WTC11 (cell line): ENCODE measurements at regions not wholly inside any gene's neighbourhood (a gene's known extent, or its start where the extent isn't known, plus 50 kb on each side); places are given as distances from the start of the nearest gene placed in this dataset.

Experiments
- ATAC-seq: fragments of 200-7000 bp; cut with Tn5 transposase; 2 replicates; pipeline ENCODE4 v1.10.0; 2021; ENCODE audit warnings: mild to moderate bottlenecking, moderate library complexity
- CTCF ChIA-PET: fragments of 300-600 bp; sonication (Branson Sonifier 250); formaldehyde crosslinking; loops from one replicate; lab custom pipeline; 2021; ENCODE audit warnings: antibody characterized with exemption; lab: Charles Lee
- POLR2A ChIA-PET: fragments of 350-600 bp; sonication (Branson Sonifier 250); formaldehyde crosslinking; loops from one replicate; lab custom pipeline; 2021; ENCODE audit warnings: antibody characterized with exemption; lab: Charles Lee
- DNase-seq: peaks from one replicate; pipeline ENCODE4 v3.0.0; 2021; ENCODE audit warnings: low spot score
- H3K27ac Mint-ChIP-seq: 2 replicates; pipeline ENCODE4 v1.8.0; 2021; ENCODE audit warnings: mixed read lengths
- H3K27me3 Mint-ChIP-seq: 2 replicates; pipeline ENCODE4 v1.8.0; 2021; ENCODE audit warnings: low read depth, mild to moderate bottlenecking, moderate library complexity, mixed read lengths
- H3K36me3 Mint-ChIP-seq: 2 replicates; pipeline ENCODE4 v1.8.0; 2021; ENCODE audit warnings: mixed read lengths
- H3K4me1 Mint-ChIP-seq: 2 replicates; pipeline ENCODE4 v1.8.0; 2022; ENCODE audit warnings: mixed read lengths
- H3K4me3 Mint-ChIP-seq: 2 replicates; pipeline ENCODE4 v1.8.0; 2021; ENCODE audit warnings: mild to moderate bottlenecking, moderate library complexity, mixed read lengths
- H3K9me3 Mint-ChIP-seq: 2 replicates; pipeline ENCODE4 v1.8.0; 2021; ENCODE audit warnings: mixed read lengths
- CREB1 ChIP-seq: sonication (generic); formaldehyde crosslinking; IDR thresholded peaks from 2 replicates; pipeline ENCODE4 v1.8.0; 2023; ENCODE audit warnings: mild to moderate bottlenecking, missing genetic modification reagents
- ESRRA ChIP-seq: sonication (generic); formaldehyde crosslinking; IDR thresholded peaks from 2 replicates; pipeline ENCODE4 v1.8.1; 2022; ENCODE audit warnings: mild to moderate bottlenecking, missing genetic modification reagents, borderline replicate concordance
- MYBL2 ChIP-seq: sonication (generic); formaldehyde crosslinking; IDR thresholded peaks from 2 replicates; pipeline ENCODE4 v1.8.1; 2023; ENCODE audit warnings: mild to moderate bottlenecking, moderate library complexity, missing genetic modification reagents
- NR3C1 ChIP-seq: sonication (generic); formaldehyde crosslinking; conservative IDR thresholded peaks from 2 replicates; pipeline ENCODE4 v1.8.1; 2023; ENCODE audit warnings: low read depth, mild to moderate bottlenecking, missing genetic modification reagents
- SMAD3 ChIP-seq: sonication (generic); formaldehyde crosslinking; IDR thresholded peaks from 2 replicates; pipeline ENCODE4 v1.8.0; 2022; ENCODE audit warnings: missing genetic modification reagents, mild to moderate bottlenecking, borderline replicate concordance
- SOX15 ChIP-seq: fragments of 250-450 bp; sonication (Bioruptor Pico); IDR thresholded peaks from 2 replicates; pipeline ENCODE4 v1.9.0; 2021; ENCODE audit warnings: mild to moderate bottlenecking
- ZNF219 ChIP-seq: sonication (generic); formaldehyde crosslinking; IDR thresholded peaks from 2 replicates; pipeline ENCODE4 v1.8.0; 2023; ENCODE audit warnings: missing genetic modification reagents, mild to moderate bottlenecking, borderline replicate concordance
- ZNF416 ChIP-seq: fragments of 250-450 bp; sonication (Bioruptor Pico); IDR thresholded peaks from 2 replicates; pipeline ENCODE4 v1.9.0; 2021; ENCODE audit warnings: mild to moderate bottlenecking, inconsistent platforms
- TF ChIP-seq, protein P1 (sequence below): sonication (generic); formaldehyde crosslinking; IDR thresholded peaks from 2 replicates; pipeline ENCODE4 v1.8.0; 2022; ENCODE audit warnings: mild to moderate bottlenecking, missing genetic modification reagents
- TF ChIP-seq, protein P2 (sequence below): sonication (generic); formaldehyde crosslinking; conservative IDR thresholded peaks from 2 replicates; pipeline ENCODE4 v1.8.1; 2022; ENCODE audit warnings: mild to moderate bottlenecking, missing genetic modification reagents
- TF ChIP-seq, protein P3 (sequence below): sonication (generic); formaldehyde crosslinking; IDR thresholded peaks from 2 replicates; pipeline ENCODE4 v1.8.1; 2022; ENCODE audit warnings: low read depth, missing genetic modification reagents, borderline replicate concordance
- TF ChIP-seq, protein P4 (sequence below): sonication (generic); formaldehyde crosslinking; IDR thresholded peaks from 2 replicates; pipeline ENCODE4 v1.8.1; 2022; ENCODE audit warnings: mild to moderate bottlenecking, moderate library complexity, missing genetic modification reagents
- TF ChIP-seq, protein P5 (sequence below): sonication (generic); formaldehyde crosslinking; IDR thresholded peaks from 2 replicates; pipeline ENCODE4 v1.8.0; 2022; ENCODE audit warnings: mild to moderate bottlenecking, missing genetic modification reagents
- TF ChIP-seq, protein P6 (sequence below): fragments of 250-450 bp; sonication (Bioruptor Pico); conservative IDR thresholded peaks from 2 replicates; pipeline ENCODE4 v1.9.0; 2021; ENCODE audit warnings: mild to moderate bottlenecking
- TF ChIP-seq, protein P7 (sequence below): fragments of 250-450 bp; sonication (Bioruptor Pico); IDR thresholded peaks from 2 replicates; pipeline ENCODE4 v1.9.0; 2021; ENCODE audit warnings: mild to moderate bottlenecking
- TF ChIP-seq, protein P8 (sequence below): fragments of 250-450 bp; sonication (Bioruptor Pico); IDR thresholded peaks from 2 replicates; pipeline ENCODE4 v1.9.0; 2021; ENCODE audit warnings: moderate library complexity, mild to moderate bottlenecking, inconsistent platforms, borderline replicate concordance

DNA sequence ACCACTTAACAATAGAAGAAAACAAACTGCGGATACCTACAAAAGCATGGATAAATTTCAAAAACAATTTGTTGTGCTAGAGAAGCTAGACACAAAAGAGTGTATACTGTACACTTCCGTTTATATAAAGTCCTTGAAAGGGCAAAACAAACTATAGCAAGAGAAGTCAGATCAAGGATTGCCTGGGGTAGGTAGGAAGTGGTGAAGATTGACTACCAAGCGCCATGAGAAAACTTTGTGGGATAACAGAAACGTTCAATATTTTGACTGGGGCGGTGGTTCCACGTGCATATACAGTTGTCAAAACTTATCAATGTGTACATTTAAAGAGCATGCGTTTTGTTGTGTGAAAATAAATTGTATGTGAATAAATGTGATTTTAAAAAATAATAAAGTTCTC is 55.6 kb upstream of the CCL2 start:
- no peak overlapping the region for H3K27ac Mint-ChIP-seq
- H3K4me3 Mint-ChIP-seq = no peak overlapping the region
- TF ChIP-seq, protein P1, sequence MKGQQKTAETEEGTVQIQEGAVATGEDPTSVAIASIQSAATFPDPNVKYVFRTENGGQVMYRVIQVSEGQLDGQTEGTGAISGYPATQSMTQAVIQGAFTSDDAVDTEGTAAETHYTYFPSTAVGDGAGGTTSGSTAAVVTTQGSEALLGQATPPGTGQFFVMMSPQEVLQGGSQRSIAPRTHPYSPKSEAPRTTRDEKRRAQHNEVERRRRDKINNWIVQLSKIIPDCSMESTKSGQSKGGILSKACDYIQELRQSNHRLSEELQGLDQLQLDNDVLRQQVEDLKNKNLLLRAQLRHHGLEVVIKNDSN (CRISPR knock-in tag) = no peak
- TF ChIP-seq, protein P2, sequence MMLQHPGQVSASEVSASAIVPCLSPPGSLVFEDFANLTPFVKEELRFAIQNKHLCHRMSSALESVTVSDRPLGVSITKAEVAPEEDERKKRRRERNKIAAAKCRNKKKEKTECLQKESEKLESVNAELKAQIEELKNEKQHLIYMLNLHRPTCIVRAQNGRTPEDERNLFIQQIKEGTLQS (CRISPR knock-in tag) = no peak
- TF ChIP-seq, protein P3, sequence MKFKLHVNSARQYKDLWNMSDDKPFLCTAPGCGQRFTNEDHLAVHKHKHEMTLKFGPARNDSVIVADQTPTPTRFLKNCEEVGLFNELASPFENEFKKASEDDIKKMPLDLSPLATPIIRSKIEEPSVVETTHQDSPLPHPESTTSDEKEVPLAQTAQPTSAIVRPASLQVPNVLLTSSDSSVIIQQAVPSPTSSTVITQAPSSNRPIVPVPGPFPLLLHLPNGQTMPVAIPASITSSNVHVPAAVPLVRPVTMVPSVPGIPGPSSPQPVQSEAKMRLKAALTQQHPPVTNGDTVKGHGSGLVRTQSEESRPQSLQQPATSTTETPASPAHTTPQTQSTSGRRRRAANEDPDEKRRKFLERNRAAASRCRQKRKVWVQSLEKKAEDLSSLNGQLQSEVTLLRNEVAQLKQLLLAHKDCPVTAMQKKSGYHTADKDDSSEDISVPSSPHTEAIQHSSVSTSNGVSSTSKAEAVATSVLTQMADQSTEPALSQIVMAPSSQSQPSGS (CRISPR knock-in tag) = no peak
- no peak for TF ChIP-seq ZNF416 (CRISPR knock-in tag)
- no peak for TF ChIP-seq SOX15
- TF ChIP-seq, protein P4, sequence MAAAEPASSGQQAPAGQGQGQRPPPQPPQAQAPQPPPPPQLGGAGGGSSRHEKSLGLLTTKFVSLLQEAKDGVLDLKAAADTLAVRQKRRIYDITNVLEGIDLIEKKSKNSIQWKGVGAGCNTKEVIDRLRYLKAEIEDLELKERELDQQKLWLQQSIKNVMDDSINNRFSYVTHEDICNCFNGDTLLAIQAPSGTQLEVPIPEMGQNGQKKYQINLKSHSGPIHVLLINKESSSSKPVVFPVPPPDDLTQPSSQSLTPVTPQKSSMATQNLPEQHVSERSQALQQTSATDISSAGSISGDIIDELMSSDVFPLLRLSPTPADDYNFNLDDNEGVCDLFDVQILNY (CRISPR knock-in tag) = no peak
- no peak for TF ChIP-seq SMAD3 (CRISPR knock-in tag)
- TF ChIP-seq ESRRA (CRISPR knock-in tag) = no peak
- TF ChIP-seq, protein P5, sequence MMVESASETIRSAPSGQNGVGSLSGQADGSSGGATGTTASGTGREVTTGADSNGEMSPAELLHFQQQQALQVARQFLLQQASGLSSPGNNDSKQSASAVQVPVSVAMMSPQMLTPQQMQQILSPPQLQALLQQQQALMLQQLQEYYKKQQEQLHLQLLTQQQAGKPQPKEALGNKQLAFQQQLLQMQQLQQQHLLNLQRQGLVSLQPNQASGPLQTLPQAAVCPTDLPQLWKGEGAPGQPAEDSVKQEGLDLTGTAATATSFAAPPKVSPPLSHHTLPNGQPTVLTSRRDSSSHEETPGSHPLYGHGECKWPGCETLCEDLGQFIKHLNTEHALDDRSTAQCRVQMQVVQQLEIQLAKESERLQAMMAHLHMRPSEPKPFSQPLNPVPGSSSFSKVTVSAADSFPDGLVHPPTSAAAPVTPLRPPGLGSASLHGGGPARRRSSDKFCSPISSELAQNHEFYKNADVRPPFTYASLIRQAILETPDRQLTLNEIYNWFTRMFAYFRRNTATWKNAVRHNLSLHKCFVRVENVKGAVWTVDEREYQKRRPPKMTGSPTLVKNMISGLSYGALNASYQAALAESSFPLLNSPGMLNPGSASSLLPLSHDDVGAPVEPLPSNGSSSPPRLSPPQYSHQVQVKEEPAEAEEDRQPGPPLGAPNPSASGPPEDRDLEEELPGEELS (CRISPR knock-in tag) = no peak
- TF ChIP-seq MYBL2 (CRISPR knock-in tag) = no peak
- no peak for TF ChIP-seq NR3C1 (CRISPR knock-in tag)
- TF ChIP-seq, protein P6, sequence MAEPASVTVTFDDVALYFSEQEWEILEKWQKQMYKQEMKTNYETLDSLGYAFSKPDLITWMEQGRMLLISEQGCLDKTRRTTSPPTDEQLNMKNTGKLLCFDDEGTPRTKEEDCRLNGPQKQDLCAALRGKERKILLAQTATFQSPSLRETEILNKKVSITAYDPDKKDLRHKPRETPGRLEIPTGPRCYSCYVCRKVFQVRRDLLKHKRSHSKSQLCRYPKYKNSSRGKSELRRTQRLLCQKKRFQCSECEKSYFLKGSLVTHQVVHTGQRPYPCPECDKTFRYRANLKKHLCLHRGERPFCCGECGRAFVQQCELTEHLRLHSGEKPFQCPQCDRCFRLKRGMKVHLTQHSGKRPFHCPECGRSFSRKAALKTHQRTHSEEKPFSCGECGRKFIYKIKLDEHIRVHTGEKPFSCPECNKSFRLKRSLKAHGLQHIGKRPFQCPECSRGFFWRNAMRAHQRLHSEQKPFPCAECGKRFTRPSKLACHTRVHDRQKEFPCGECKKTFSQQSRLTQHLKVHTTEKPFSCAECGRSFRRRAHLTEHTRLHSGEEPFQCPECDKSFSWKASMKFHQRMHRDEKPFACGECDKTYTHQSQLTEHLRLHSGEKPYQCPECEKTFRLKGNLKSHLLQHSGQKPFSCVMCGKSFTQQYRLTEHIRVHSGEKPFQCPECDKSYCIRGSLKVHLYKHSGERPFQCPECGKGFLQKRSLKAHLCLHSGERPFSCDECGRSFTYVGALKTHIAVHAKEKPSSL = no peak
- no peak for TF ChIP-seq ZNF219
- TF ChIP-seq, protein P7, sequence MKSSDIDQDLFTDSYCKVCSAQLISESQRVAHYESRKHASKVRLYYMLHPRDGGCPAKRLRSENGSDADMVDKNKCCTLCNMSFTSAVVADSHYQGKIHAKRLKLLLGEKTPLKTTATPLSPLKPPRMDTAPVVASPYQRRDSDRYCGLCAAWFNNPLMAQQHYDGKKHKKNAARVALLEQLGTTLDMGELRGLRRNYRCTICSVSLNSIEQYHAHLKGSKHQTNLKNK (CRISPR knock-in tag) = no peak
- TF ChIP-seq, protein P8, sequence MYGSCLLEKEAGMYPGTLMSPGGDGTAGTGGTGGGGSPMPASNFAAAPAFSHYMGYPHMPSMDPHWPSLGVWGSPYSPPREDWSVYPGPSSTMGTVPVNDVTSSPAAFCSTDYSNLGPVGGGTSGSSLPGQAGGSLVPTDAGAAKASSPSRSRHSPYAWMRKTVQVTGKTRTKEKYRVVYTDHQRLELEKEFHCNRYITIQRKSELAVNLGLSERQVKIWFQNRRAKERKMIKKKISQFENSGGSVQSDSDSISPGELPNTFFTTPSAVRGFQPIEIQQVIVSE (CRISPR knock-in tag) = no peak
- no peak for TF ChIP-seq CREB1 (CRISPR knock-in tag)
- ChIA-PET POLR2A (no interaction called here), CTCF (interaction anchor here (0.9 to 8.6 kb wide), 2 partner anchors 107 to 161 kb away, joined by 4 to 346 read pairs; partner anchors contain the start of gene CCL1)
- ATAC-seq (no peak), DNase-seq (no peak)
- peaks cover 16% of the 10 kb centered on the region for H3K9me3 Mint-ChIP-seq
- H3K4me1 Mint-ChIP-seq = peaks cover 13% of the 10 kb centered on the region
- H3K27me3 Mint-ChIP-seq = peaks cover 11% of the 10 kb centered on the region
- peaks cover 4% of the 10 kb centered on the region; the same call in 1 of the 2 replicates for H3K36me3 Mint-ChIP-seq
